Adrenal gland (tissue), 9 donors: ENCODE measurements at regions not wholly inside any gene's neighbourhood (a gene's known extent, or its start where the extent isn't known, plus 50 kb on each side); places are given as distances from the start of the nearest gene placed in this dataset.

Experiments used
- DNase-seq, 7 donors: peaks; one replicate each; pipeline ENCODE4 v3.0.0-alpha.2; 2019 to 2020
- H3K27ac ChIP-seq, 5 donors: fragments of 200-600 bp; sonication (generic) in 4 of 5; 1 replicate in 3 of 5; 2 replicates in 2 of 5; pipeline versions ENCODE4 v1.5.1 to v1.8.0; 2016 to 2020; ENCODE audit warnings: mild to moderate bottlenecking in 1 of 5
- H3K27me3 ChIP-seq: fragments of 200-600 bp; 2 replicates; pipeline ENCODE4 v1.8.0; 2021
- H3K36me3 ChIP-seq, 2 donors: fragments of 200-600 bp; replicated peaks in 1 of 2; 1 replicate in 1 of 2; 2 replicates in 1 of 2; pipeline versions ENCODE4 v1.5.1 to v1.8.0; 2018 to 2022
- H3K4me1 ChIP-seq, 2 donors: fragments of 200-600 bp; replicated peaks in 1 of 2; 1 replicate in 1 of 2; 2 replicates in 1 of 2; pipeline versions ENCODE4 v1.5.1 to v1.8.0; 2018 to 2021
- H3K4me3 ChIP-seq, 4 donors: fragments of 200-600 bp; sonication (generic) in 3 of 4; one replicate each; pipeline ENCODE4 v1.5.1; 2016 to 2018
- H3K9me3 ChIP-seq, 3 donors: fragments of 200-600 bp; sonication (generic) in 1 of 3; replicated peaks in 1 of 3; 1 replicate in 2 of 3; 2 replicates in 1 of 3; pipeline versions ENCODE4 v1.5.1 to v1.8.0; 2016 to 2021
- CTCF ChIP-seq, 6 experiments: fragments of 450-650 bp in 4 of 6; fragments of 200-600 bp in 2 of 6; sonication (generic) in 1 of 6; IDR thresholded peaks; 1 replicate in 5 of 6; 2 replicates in 1 of 6; pipeline versions ENCODE4 v1.5.1 to v1.8.0; 2016 to 2021; ENCODE audit warnings: antibody characterized with exemption in 6 of 6, mild to moderate bottlenecking in 2 of 6, moderate library complexity in 1 of 6
- POLR2A ChIP-seq, 2 donors: fragments of 450-650 bp; IDR thresholded peaks; one replicate each; pipeline ENCODE4 v1.6.1; 2017; ENCODE audit warnings: antibody characterized with exemption in 2 of 2, mild to moderate bottlenecking in 2 of 2, moderate library complexity in 1 of 2
- WGBS, 4 donors: extraction: QIAGEN DNeasy Blood & Tissue Kit in 2 of 4; methylation state at CpG; one replicate each; pipeline versions ENCODE4 v1.1.5 to v1.1.7; 2013 to 2017; 5-methylcytosine and 5-hydroxymethylcytosine counted together
- intact Hi-C, 2 donors: fragments of 100-400 bp; cut with DNase I; formaldehyde crosslinking; loops; one replicate each; pipeline versions ENCODE4 v1.14.1 to v1.15.0; 2022 to 2023
- donor health status: healthy with polysubstance abuse.
- donor health status: Bipolar disorder and iron deficiency.
- donor health status: DM: yes; HTN: yes; CAD: no.
- donor health status: DM: no; HTN: no; CAD: no.
- donor health status: DM: no; HTN: no; CAD: no.

- no peak overlapping the region for H3K4me3 ChIP-seq
- no peaks in the 10 kb centered on the region for H3K9me3 ChIP-seq
- no peak overlapping the region for H3K27ac ChIP-seq
- no peaks in the 10 kb centered on the region for H3K36me3 ChIP-seq
- no peaks in the 10 kb centered on the region for H3K4me1 ChIP-seq
- intact Hi-C loops, result no loop called here
- no peak for DNase-seq
- WGBS, 4 donors, result 88 to 91% (median 89%) methylated on average over 5 of the region's 5 CpGs
- no peaks in the 10 kb centered on the region for H3K27me3 ChIP-seq
- no peak for TF ChIP-seq CTCF (IDR thresholded peaks at IDR 0.05)
- no peak for TF ChIP-seq POLR2A (IDR thresholded peaks at IDR 0.05)
Measured at GRCh38 chr18:45497595-45498286, 117.5 kb upstream of the SLC14A2 start.

DNA sequence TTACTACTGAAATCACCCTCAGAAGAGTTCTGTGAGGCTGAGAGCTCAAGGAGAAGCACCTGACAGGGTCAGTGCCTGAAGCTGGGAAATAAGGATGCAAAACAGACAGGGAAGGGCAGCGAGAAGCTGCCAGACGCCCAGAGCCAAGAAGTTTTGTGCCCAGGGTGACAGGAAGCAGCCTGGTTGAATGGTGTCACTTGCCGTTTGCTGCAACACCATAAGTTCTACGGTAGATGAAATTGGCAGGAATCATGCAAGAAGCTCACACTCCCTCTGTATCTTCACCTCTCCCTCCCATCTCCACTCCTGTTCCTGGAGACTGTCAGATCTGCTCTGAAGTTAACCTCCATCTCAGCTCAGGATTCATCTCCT is 117.0 kb upstream of the SLC14A2 start:
- intact Hi-C loops, result no loop called here
- no peaks in the 10 kb centered on the region for H3K4me1 ChIP-seq
- no peaks in the 10 kb centered on the region for H3K27me3 ChIP-seq
- H3K27ac ChIP-seq, result no peak overlapping the region
- no peaks in the 10 kb centered on the region for H3K9me3 ChIP-seq
- H3K4me3 ChIP-seq, result no peak overlapping the region
- 56 to 65% (median 65%) methylated on average over 4 of the region's 4 CpGs for WGBS, 4 donors
- no peaks in the 10 kb centered on the region for H3K36me3 ChIP-seq
- no peak for TF ChIP-seq POLR2A (IDR thresholded peaks at IDR 0.05)
- no peak for TF ChIP-seq CTCF (IDR thresholded peaks at IDR 0.05)
- DNase-seq, result no peak

- Histone ChIP-seq H3K36me3 (no peaks in the 10 kb centered on the region), H3K9me3 (no peaks in the 10 kb centered on the region), H3K27ac (peak overlapping the region in 2 of 5 donors; percentile 71 to 84), H3K4me1 (no peaks in the 10 kb centered on the region), H3K4me3 (no peak overlapping the region), H3K27me3 (no peaks in the 10 kb centered on the region)
- 38 to 59% (median 43%) methylated on average over 3 of the region's 3 CpGs for WGBS, 4 donors
- no peak for DNase-seq
- intact Hi-C loops, result no loop called here
- TF ChIP-seq CTCF (IDR thresholded peaks at IDR 0.05), result no peak
- no peak for TF ChIP-seq POLR2A (IDR thresholded peaks at IDR 0.05)
Measured at GRCh38 chr18:45503990-45504389, 111.3 kb upstream of the SLC14A2 start.

GRCh38 chr18:45505497-45506206 is 109.6 kb upstream of the SLC14A2 start:
- TF ChIP-seq POLR2A (IDR thresholded peaks at IDR 0.05) (no peak), CTCF (IDR thresholded peaks at IDR 0.05) (no peak)
- H3K4me3 ChIP-seq, result no peak overlapping the region
- no peaks in the 10 kb centered on the region for H3K4me1 ChIP-seq
- H3K27me3 ChIP-seq, result no peaks in the 10 kb centered on the region
- intact Hi-C loops, result no loop called here
- no peaks in the 10 kb centered on the region for H3K36me3 ChIP-seq
- peak overlapping the region in 2 of 5 donors; percentile 71 to 84 for H3K27ac ChIP-seq
- DNase-seq, result peak in 1 of 7 donors; percentile 5
- whole genome bisulfite sequencing, 4 donors, result 59 to 63% (median 60%) methylated on average over 11 to 12 of the region's 12 CpGs
- no peaks in the 10 kb centered on the region for H3K9me3 ChIP-seq
